IMR-90 (cell line): ENCODE measurements at regions not wholly inside any gene's neighbourhood (a gene's known extent, or its start where the extent isn't known, plus 50 kb on each side); places are given as distances from the start of the nearest gene placed in this dataset.

Experiments used
- ATAC-seq: fragments of 200-7000 bp; cut with Tn5 transposase; 2 replicates; pipeline ENCODE4 v1.9.1; 2020; ENCODE audit warnings: low read depth, mild to moderate bottlenecking, moderate library complexity
- BruUV-seq: library from RNA; stranded (reverse); fragments of 400-500 nt; replicated peaks from 2 replicates; lab custom pipeline; 2021; lab: Mats Ljungman, UMichigan
- CTCF ChIA-PET: fragments of 300-600 bp; formaldehyde crosslinking; extraction: SDS; loops from one replicate; lab custom pipeline; 2021; ENCODE audit warnings: antibody characterized with exemption; lab: Yijun Ruan, JAX
- POLR2A ChIA-PET: fragments of 300-600 bp; sonication (Branson Sonifier 250); formaldehyde crosslinking; loops from one replicate; lab custom pipeline; 2022; ENCODE audit warnings: antibody characterized with exemption; ENCODE audit not compliant: unreplicated experiment; lab: Charles Lee
- DNase-seq: peaks from one replicate; pipeline ENCODE4 v3.0.0; 2013
- H2AFZ ChIP-seq: replicated peaks from 2 replicates; pipeline ENCODE3; 2013; ENCODE audit warnings: low read length, mild to moderate bottlenecking; ENCODE audit not compliant: poor library complexity
- H2AK5ac ChIP-seq: 2 replicates; pipeline ENCODE4 v1.6.1; 2013; ENCODE audit warnings: low read depth, low read length, inconsistent platforms
- H2AK9ac ChIP-seq: replicated peaks from 2 replicates; pipeline ENCODE3; 2013; ENCODE audit warnings: mild to moderate bottlenecking, low read depth, low read length, moderate library complexity; ENCODE audit not compliant: poor library complexity
- H2BK120ac ChIP-seq: 2 replicates; pipeline ENCODE4 v1.6.1; 2013; ENCODE audit warnings: low read depth, low read length, inconsistent platforms
- H2BK15ac ChIP-seq: 3 replicates; pipeline ENCODE4 v1.6.1; 2013; ENCODE audit warnings: low read depth, low read length, inconsistent platforms
- H2BK20ac ChIP-seq: 2 replicates; pipeline ENCODE4 v1.6.1; 2013; ENCODE audit warnings: low read depth, mild to moderate bottlenecking, inconsistent platforms, low read length, moderate library complexity
- H2BK5ac ChIP-seq: 2 replicates; pipeline ENCODE4 v1.6.1; 2013; ENCODE audit warnings: mild to moderate bottlenecking, low read depth, low read length, inconsistent platforms; ENCODE audit not compliant: poor library complexity, severe bottlenecking
- H3K14ac ChIP-seq: replicated peaks from 2 replicates; pipeline ENCODE4 v1.6.1; 2013; ENCODE audit warnings: low read depth, low read length, inconsistent platforms
- H3K18ac ChIP-seq: 2 replicates; pipeline ENCODE4 v1.6.1; 2013; ENCODE audit warnings: low read depth, low read length, control low read depth
- H3K23ac ChIP-seq: 2 replicates; pipeline ENCODE4 v1.6.1; 2013; ENCODE audit warnings: low read depth, low read length, inconsistent platforms
- H3K27ac ChIP-seq: 2 replicates; pipeline ENCODE4 v1.5.1; 2013; ENCODE audit warnings: mild to moderate bottlenecking, control low read depth, low read length; ENCODE audit not compliant: insufficient read depth
- H3K27me3 ChIP-seq: 2 replicates; pipeline ENCODE4 v1.6.1; 2013; ENCODE audit warnings: low read length; ENCODE audit not compliant: control insufficient read depth, insufficient read depth
- H3K36me3 ChIP-seq: 2 replicates; pipeline ENCODE4 v1.6.1; 2013; ENCODE audit warnings: low read length, mixed read lengths; ENCODE audit not compliant: control insufficient read depth, insufficient read depth
- H3K4ac ChIP-seq: 2 replicates; pipeline ENCODE4 v1.6.1; 2013; ENCODE audit warnings: low read depth, low read length, inconsistent platforms
- H3K4me1 ChIP-seq: 2 replicates; pipeline ENCODE4 v1.6.1; 2013; ENCODE audit warnings: low read length, mixed read lengths; ENCODE audit not compliant: control insufficient read depth, insufficient read depth
- H3K4me2 ChIP-seq: 2 replicates; pipeline ENCODE4 v1.6.1; 2013; ENCODE audit warnings: low read depth, mild to moderate bottlenecking, control low read depth, low read length, moderate library complexity
- H3K4me3 ChIP-seq: 2 replicates; pipeline ENCODE4 v1.5.1; 2013; ENCODE audit warnings: low read depth, mild to moderate bottlenecking, control low read depth, low read length, moderate library complexity; ENCODE audit not compliant: insufficient read depth
- H3K56ac ChIP-seq: 2 replicates; pipeline ENCODE4 v1.6.1; 2013; ENCODE audit warnings: low read length, inconsistent platforms; ENCODE audit not compliant: insufficient read depth; ENCODE audit errors: extremely low read depth
- H3K79me1 ChIP-seq, 2 experiments: 2 replicates each; pipeline ENCODE4 v1.6.1; 2013; ENCODE audit warnings: low read length in 2 of 2, inconsistent platforms in 1 of 2, low read depth in 1 of 2
- H3K9ac ChIP-seq: 2 replicates; pipeline ENCODE4 v1.6.1; 2013; ENCODE audit warnings: low read depth, low read length, control low read depth
- H3K9me1 ChIP-seq: 2 replicates; pipeline ENCODE4 v1.6.1; 2013; ENCODE audit warnings: low read length, inconsistent platforms; ENCODE audit not compliant: insufficient read depth
- H3K9me3 ChIP-seq: 2 replicates; pipeline ENCODE4 v1.6.1; 2013; ENCODE audit warnings: low read length; ENCODE audit not compliant: control insufficient read depth, insufficient read depth
- H4K20me1 ChIP-seq: 2 replicates; pipeline ENCODE4 v1.6.1; 2013; ENCODE audit warnings: low read length, inconsistent platforms; ENCODE audit not compliant: insufficient read depth
- H4K5ac ChIP-seq: 2 replicates; pipeline ENCODE4 v1.6.1; 2013; ENCODE audit warnings: mild to moderate bottlenecking, low read depth, low read length, control low read depth
- H4K8ac ChIP-seq, 2 experiments: 2 replicates each; pipeline ENCODE4 v1.6.1; 2013; ENCODE audit warnings: low read depth in 2 of 2, low read length in 2 of 2, control low read depth in 1 of 2, inconsistent platforms in 1 of 2
- H4K91ac ChIP-seq: 2 replicates; pipeline ENCODE4 v1.6.1; 2013; ENCODE audit warnings: low read depth, low read length, inconsistent platforms; ENCODE audit not compliant: insufficient read depth
- BHLHE40 ChIP-seq: fragments of 150-350 bp; IDR thresholded peaks from 2 replicates; pipeline ENCODE4 v1.6.1; 2016; ENCODE audit warnings: mild to moderate bottlenecking, low read depth, low read length
- CEBPB ChIP-seq: IDR thresholded peaks from 2 replicates; pipeline ENCODE4 v1.6.1; 2012; ENCODE audit warnings: low read depth, low read length, improper control_type of control experiment
- CHD1 ChIP-seq: IDR thresholded peaks from 2 replicates; pipeline ENCODE4 v1.6.1; 2012; ENCODE audit warnings: low read depth, low read length, improper control_type of control experiment
- FOS ChIP-seq: fragments of 150-350 bp; IDR thresholded peaks from 2 replicates; pipeline ENCODE4 v1.6.1; 2016; ENCODE audit warnings: low read depth, low read length
- MAFK ChIP-seq: IDR thresholded peaks from 2 replicates; pipeline ENCODE4 v1.6.1; 2012; ENCODE audit warnings: low read depth, low read length, improper control_type of control experiment
- MAZ ChIP-seq: IDR thresholded peaks from 2 replicates; pipeline ENCODE4 v1.6.1; 2012; ENCODE audit warnings: low read depth, mild to moderate bottlenecking, low read length, improper control_type of control experiment, moderate library complexity, borderline replicate concordance
- MXI1 ChIP-seq: IDR thresholded peaks from 2 replicates; pipeline ENCODE4 v1.6.1; 2012; ENCODE audit warnings: low read depth, mild to moderate bottlenecking, low read length, moderate library complexity, borderline replicate concordance
- NFE2L2 ChIP-seq: fragments of 150-350 bp; IDR thresholded peaks from 2 replicates; pipeline ENCODE4 v1.6.1; 2016; ENCODE audit warnings: low read depth, mild to moderate bottlenecking, low read length
- POLR2A ChIP-seq: IDR thresholded peaks from 2 replicates; pipeline ENCODE4 v1.6.1; 2012; ENCODE audit warnings: mild to moderate bottlenecking, low read depth, low read length
- RAD21 ChIP-seq: IDR thresholded peaks from 2 replicates; pipeline ENCODE4 v1.6.1; 2012; ENCODE audit warnings: low read length, improper control_type of control experiment
- RCOR1 ChIP-seq: IDR thresholded peaks from 2 replicates; pipeline ENCODE4 v1.6.1; 2012; ENCODE audit warnings: mild to moderate bottlenecking, low read length, improper control_type of control experiment; ENCODE audit not compliant: insufficient replicate concordance
- RFX5 ChIP-seq: IDR thresholded peaks from 2 replicates; pipeline ENCODE4 v1.8.0; 2012; ENCODE audit warnings: low read depth, mild to moderate bottlenecking, low read length, moderate library complexity
- SMC3 ChIP-seq: fragments of 150-350 bp; IDR thresholded peaks from 2 replicates; pipeline ENCODE4 v1.6.1; 2016; ENCODE audit warnings: low read depth, mild to moderate bottlenecking, antibody characterized with exemption, low read length, moderate library complexity
- USF2 ChIP-seq: fragments of 150-350 bp; IDR thresholded peaks from 2 replicates; pipeline ENCODE4 v1.6.1; 2017; ENCODE audit warnings: mild to moderate bottlenecking, antibody characterized with exemption, low read length, low read depth
- whole genome bisulfite sequencing, 2 experiments: methylation state at CpG; one replicate each; pipeline versions ENCODE4 v1.1.5 to v1.1.7; 2013; ENCODE audit warnings: missing lambda C conversion rate in 2 of 2; ENCODE audit not compliant: insufficient read length in 1 of 2; ENCODE audit errors: extremely low coverage in 2 of 2; 5-methylcytosine and 5-hydroxymethylcytosine counted together
- dilution Hi-C: fragments of 300-500 bp; cut with HindIII; formaldehyde crosslinking; loops from one replicate; pipeline ENCODE4 v1.14.3; 2018; ENCODE audit warnings: low sequenced_read_pairs; ENCODE audit not compliant: unreplicated experiment
- in situ Hi-C: fragments of 300-500 bp; cut with MboI; formaldehyde crosslinking; loops from 3 replicates; pipeline ENCODE4 v1.14.3; 2019; ENCODE audit warnings: low sequenced_read_pairs, inconsistent platforms, mixed read lengths
- intact Hi-C: fragments of 100-400 bp; cut with micrococcal nuclease; formaldehyde crosslinking; loops from 2 replicates; pipeline ENCODE4 v1.10.0; 2022
- TF ChIP-seq, protein P1 (sequence below): conservative IDR thresholded peaks from 2 replicates; pipeline ENCODE4 v1.5.1; 2012; ENCODE audit warnings: mild to moderate bottlenecking, low read depth, low read length, improper control_type of control experiment
- TF ChIP-seq, protein P2 (sequence below): fragments of 150-350 bp; IDR thresholded peaks from 2 replicates; pipeline ENCODE4 v1.6.1; 2016; ENCODE audit warnings: low read depth, mild to moderate bottlenecking, low read length, moderate library complexity, borderline replicate concordance

- Histone ChIP-seq H3K9me3 (peaks cover 2% of the 10 kb centered on the region; the same call in 1 of the 2 replicates), H3K56ac (no peak overlapping the region), H3K9ac (no peak overlapping the region), H3K4me2 (no peak overlapping the region), H3K9me1 (no peaks in the 10 kb centered on the region), H4K5ac (no peak overlapping the region), H2BK5ac (no peak overlapping the region), H3K27ac (no peak overlapping the region), H4K8ac (no peak overlapping the region), H2AFZ (no peak overlapping the region), H3K27me3 (no peaks in the 10 kb centered on the region), H2BK120ac (no peak overlapping the region), H3K23ac (no peak overlapping the region), H3K4me3 (no peak overlapping the region), H3K4me1 (peaks cover 4% of the 10 kb centered on the region; the same call in 1 of the 2 replicates), H3K4ac (no peak overlapping the region), H2AK9ac (no peak overlapping the region), H3K14ac (no peak overlapping the region), H3K79me1 (no peaks in the 10 kb centered on the region), H3K18ac (no peak overlapping the region), H4K91ac (no peak overlapping the region), H2BK15ac (no peak overlapping the region), H2AK5ac (no peak overlapping the region), H2BK20ac (no peak overlapping the region), H3K36me3 (no peaks in the 10 kb centered on the region), H4K20me1 (no peaks in the 10 kb centered on the region)
- DNase-seq (no peak), ATAC-seq (no peak)
- no CpG with 5 or more reads among the region's 3 CpGs for WGBS, 2 experiments
- dilution Hi-C loops (no loop called here), in situ Hi-C loops (no loop called here), intact Hi-C loops (no loop called here)
- POLR2A ChIA-PET = no interaction called here
- CTCF ChIA-PET = no interaction called here
- BruUV-seq = no TSS peak
- TF ChIP-seq BHLHE40 (no peak), MAZ (no peak), CEBPB (no peak), MAFK (no peak), RFX5 (no peak), POLR2A (no peak), MXI1 (no peak), CHD1 (no peak), USF2 (no peak), FOS (no peak), NFE2L2 (no peak), RAD21 (no peak), RCOR1 (no peak), SMC3 (no peak)
- TF ChIP-seq, protein P1, sequence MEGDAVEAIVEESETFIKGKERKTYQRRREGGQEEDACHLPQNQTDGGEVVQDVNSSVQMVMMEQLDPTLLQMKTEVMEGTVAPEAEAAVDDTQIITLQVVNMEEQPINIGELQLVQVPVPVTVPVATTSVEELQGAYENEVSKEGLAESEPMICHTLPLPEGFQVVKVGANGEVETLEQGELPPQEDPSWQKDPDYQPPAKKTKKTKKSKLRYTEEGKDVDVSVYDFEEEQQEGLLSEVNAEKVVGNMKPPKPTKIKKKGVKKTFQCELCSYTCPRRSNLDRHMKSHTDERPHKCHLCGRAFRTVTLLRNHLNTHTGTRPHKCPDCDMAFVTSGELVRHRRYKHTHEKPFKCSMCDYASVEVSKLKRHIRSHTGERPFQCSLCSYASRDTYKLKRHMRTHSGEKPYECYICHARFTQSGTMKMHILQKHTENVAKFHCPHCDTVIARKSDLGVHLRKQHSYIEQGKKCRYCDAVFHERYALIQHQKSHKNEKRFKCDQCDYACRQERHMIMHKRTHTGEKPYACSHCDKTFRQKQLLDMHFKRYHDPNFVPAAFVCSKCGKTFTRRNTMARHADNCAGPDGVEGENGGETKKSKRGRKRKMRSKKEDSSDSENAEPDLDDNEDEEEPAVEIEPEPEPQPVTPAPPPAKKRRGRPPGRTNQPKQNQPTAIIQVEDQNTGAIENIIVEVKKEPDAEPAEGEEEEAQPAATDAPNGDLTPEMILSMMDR = no peak
- TF ChIP-seq, protein P2, sequence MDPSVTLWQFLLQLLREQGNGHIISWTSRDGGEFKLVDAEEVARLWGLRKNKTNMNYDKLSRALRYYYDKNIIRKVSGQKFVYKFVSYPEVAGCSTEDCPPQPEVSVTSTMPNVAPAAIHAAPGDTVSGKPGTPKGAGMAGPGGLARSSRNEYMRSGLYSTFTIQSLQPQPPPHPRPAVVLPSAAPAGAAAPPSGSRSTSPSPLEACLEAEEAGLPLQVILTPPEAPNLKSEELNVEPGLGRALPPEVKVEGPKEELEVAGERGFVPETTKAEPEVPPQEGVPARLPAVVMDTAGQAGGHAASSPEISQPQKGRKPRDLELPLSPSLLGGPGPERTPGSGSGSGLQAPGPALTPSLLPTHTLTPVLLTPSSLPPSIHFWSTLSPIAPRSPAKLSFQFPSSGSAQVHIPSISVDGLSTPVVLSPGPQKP = no peak
Measured at GRCh38 chr2:219985017-219985416, 357.6 kb downstream of the SLC4A3 start.
